AG09319 (cell line): ENCODE measurements at regions not wholly inside any gene's neighbourhood (a gene's known extent, or its start where the extent isn't known, plus 50 kb on each side); places are given as distances from the start of the nearest gene placed in this dataset.

ENCODE experiments used
- DNase-seq: peaks from one replicate; pipeline ENCODE4 v3.0.0-alpha.2; 2010; ENCODE audit warnings: low read depth; ENCODE audit errors: extremely low read depth
- TF ChIP-seq, protein P1 (sequence below): IDR thresholded peaks from 2 replicates; pipeline ENCODE4 v1.5.1; 2011; ENCODE audit warnings: low read depth, mild to moderate bottlenecking, inconsistent platforms, low read length, moderate library complexity

DNA sequence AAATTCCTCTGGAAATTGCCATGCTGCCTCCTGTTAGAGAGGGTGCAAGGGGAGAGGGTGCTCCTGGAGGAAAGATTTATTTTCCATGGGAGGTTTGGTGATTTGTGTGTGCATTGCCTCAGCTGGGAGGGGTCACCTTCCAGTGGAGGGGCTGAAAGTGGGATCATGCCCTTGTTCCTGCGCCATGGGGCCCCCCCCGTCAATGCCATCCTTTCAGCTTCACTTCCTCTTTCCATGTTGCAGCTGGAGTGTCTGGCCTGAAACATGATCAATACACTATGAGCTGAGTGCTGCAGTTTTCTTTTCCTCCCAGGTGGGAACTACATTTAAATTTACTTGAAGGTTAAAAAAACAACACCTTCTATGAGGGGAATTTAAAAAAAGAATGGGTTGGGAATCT lies 176.8 kb downstream of the MELK start:
- no peak for DNase-seq
- TF ChIP-seq, protein P1, sequence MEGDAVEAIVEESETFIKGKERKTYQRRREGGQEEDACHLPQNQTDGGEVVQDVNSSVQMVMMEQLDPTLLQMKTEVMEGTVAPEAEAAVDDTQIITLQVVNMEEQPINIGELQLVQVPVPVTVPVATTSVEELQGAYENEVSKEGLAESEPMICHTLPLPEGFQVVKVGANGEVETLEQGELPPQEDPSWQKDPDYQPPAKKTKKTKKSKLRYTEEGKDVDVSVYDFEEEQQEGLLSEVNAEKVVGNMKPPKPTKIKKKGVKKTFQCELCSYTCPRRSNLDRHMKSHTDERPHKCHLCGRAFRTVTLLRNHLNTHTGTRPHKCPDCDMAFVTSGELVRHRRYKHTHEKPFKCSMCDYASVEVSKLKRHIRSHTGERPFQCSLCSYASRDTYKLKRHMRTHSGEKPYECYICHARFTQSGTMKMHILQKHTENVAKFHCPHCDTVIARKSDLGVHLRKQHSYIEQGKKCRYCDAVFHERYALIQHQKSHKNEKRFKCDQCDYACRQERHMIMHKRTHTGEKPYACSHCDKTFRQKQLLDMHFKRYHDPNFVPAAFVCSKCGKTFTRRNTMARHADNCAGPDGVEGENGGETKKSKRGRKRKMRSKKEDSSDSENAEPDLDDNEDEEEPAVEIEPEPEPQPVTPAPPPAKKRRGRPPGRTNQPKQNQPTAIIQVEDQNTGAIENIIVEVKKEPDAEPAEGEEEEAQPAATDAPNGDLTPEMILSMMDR = no peak

DNA sequence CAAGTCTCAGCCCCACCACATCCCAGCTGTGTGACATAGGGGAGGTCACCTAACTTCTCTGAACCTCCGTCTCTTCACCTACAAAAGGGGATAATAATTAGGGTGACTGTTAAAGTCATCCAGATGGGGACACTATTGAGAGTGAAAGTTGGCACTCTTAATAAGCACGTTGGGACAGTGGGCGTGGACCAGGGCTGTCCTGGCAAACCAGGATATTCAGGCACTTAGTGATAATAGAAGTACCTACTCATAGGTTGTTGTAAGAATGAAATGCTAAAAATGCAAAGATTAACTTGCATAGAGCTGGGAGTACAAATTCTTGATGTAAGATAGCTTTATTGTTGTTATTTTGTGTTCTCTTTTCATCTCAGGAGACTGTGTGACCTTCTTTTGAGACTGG lies 177.9 kb downstream of the MELK start:
- TF ChIP-seq, protein P1 = no peak
- DNase-seq = no peak

DNA sequence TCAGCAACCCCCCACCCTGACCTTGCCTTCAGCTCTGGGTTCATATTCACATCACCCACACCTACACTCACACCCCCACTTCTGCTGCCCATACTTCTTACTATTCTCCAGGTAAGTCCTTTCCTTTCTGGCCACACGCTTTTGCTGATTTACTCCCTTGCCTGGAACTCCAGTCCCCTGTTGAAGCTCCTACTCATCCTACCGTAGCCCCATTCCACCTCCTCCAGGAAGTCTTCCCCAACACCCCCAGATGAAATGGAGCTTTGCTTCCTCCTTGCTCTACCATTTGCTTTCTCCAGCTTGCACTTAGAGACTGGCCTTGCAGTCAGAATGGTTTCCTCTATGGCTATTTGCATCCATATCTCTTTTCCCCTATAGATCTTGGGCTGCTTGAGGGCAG lies 182.3 kb downstream of the MELK start:
- TF ChIP-seq, protein P1 = no peak
- no peak for DNase-seq

DNA sequence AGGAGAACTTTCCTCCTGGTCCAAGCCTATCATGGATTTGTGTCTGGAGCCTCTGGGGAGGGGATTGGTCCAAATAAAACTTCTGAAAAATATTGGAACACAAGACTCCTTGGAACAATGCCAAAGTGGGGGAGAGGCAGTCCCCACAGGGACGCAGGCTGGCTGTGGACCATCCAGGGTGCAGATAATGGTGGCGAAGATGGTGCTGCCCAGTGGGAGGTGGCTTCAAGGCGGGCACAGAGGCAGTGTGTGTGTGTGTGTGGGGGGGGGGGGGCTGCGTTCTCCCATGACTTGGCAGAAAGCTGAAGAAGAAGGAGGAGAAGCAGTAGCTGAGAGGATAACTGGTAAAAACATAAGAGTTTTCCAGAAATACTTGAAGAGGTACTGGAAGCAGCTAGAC lies 186.4 kb downstream of the MELK start:
- TF ChIP-seq, protein P1 = no peak
- DNase-seq = no peak

DNA sequence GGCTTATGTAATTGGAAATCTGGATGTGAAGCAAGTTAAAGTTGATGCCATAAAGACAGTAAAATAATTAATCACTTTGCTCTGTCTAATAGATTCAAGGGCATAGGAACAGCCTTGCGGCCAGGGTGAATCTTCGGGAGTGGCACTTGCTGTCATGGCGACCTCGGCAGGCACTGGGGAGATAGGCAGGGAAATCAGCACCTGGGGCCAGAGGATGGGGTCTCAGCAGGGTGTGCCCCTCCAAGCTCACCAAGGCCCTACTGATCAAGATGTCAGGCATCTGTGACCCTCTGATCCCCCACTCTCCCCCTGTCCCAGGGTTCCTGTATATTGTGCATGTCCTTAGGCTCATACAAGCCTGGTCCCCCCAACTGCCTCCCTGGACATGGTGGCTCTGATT lies 187.3 kb downstream of the MELK start:
- DNase-seq = no peak
- TF ChIP-seq, protein P1 = no peak

DNA sequence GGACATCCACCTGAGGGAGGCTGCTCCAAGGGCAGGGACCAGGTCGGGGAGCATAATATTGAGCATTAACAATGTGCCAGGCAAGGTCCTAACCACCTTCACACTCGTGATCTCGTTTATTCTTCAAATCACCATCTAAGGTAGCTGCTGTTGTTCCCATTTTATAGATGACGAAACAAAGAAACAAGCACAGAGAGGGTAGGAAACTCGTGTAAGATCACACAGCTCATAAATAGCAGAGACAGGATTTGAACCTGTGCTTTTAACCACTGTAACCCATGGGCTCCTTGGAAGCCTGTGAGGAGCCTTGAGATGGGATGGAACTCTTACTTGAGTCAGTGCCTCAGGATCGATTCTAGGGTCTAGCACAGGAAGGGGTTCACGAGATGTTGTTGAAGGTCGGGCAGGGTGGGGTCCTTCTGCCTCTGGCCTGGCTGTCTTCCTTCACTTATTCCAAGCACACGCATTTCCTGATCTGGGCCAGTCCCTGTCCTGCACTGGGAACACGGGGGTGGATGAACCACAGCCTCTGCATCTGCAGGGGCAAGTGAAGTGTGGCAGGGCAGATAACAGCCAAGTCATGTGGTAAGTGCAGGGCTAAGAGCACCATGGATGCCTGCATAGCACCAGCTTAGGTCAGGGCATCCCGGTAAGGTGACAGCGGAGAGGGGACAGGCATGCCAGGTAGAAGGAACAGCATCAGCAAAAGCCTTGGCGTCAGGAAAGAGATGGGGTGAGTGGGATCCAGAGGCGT lies 188.1 kb downstream of the MELK start:
- no peak for DNase-seq
- TF ChIP-seq, protein P1 = no peak

DNA sequence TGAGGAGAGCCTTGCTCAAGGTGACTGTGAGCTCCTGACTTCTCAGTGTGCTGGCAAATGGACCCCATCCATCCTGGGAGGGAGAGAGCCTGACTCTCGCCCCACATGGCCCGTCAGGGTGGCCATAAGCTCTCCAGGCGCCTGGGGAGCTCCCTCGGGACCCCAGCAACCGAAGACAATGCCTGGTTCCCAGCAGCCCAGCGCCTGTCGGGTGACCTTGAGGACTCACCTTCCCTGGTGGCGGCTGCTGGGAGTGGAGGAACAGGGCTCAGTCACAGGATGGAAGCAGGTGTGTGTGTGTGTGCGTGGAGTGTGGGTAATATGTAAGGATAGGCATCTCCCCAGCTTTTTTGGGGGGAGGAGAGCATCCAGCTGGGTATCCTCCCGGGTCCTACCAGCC lies 190.3 kb downstream of the MELK start:
- DNase-seq = no peak
- TF ChIP-seq, protein P1 = no peak
